ENCODE measurements at regions not wholly inside any gene's neighbourhood (a gene's known extent, or its start where the extent isn't known, plus 50 kb on each side); places are given as distances from the start of the nearest gene placed in this dataset.

DNA sequence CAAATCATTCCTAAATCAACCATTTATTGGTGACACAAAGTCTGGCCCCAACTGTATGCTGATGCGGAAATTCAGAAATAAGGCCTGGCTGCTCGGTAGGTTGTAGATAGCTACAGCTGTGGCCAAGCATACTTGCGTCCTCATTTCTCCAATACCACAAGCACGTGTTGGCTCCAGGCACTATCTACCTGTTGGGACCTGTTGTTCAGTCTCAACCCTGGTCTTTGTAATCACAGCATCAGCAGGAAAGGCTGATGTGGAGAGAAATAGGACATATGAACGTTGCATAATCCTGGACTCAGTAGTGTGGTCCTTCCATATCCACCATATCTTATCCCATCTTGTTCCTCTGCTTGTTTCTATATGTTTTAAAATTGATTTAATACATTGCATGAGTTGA is 212.6 kb downstream of the PMAIP1 start:
- no peak for ATAC-seq (replicated peaks; ENCODE audit: extremely low read depth, poor library complexity, severe bottlenecking)
- no peaks in the 10 kb centered on the region for H3K27me3 Mint-ChIP-seq
- DNase-seq (ENCODE audit: low spot score in 2 of 2), result no peak
- no peaks in the 10 kb centered on the region for H3K36me3 Mint-ChIP-seq (ENCODE audit: insufficient read depth)
- no peaks in the 10 kb centered on the region for H3K9me3 Mint-ChIP-seq
- no peak overlapping the region for H3K27ac Mint-ChIP-seq (ENCODE audit: low read depth)
- no peaks in the 10 kb centered on the region for H3K4me1 Mint-ChIP-seq
- H3K4me3 Mint-ChIP-seq, result no peak overlapping the region

DNA sequence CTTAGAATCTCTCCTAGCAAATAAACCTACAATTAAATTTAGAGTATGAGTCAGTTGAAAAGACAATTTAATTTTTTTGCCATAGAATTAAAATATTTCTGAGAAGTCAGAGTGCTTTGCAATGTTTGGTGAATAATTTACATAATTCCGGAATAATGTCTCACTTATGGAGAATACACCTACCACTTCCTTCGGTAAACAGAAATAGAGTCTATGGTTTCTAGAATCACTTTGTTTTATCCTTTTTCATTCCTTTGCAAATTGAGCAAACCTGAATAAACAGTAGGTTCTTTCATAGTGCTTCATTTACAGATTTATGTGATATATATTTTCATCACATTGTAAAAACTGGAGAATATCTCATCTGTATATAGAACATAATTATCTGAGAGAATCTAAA is 211.7 kb downstream of the PMAIP1 start:
- no peak for ATAC-seq (replicated peaks; ENCODE audit: extremely low read depth, poor library complexity, severe bottlenecking)
- H3K9me3 Mint-ChIP-seq, result no peaks in the 10 kb centered on the region

DNA sequence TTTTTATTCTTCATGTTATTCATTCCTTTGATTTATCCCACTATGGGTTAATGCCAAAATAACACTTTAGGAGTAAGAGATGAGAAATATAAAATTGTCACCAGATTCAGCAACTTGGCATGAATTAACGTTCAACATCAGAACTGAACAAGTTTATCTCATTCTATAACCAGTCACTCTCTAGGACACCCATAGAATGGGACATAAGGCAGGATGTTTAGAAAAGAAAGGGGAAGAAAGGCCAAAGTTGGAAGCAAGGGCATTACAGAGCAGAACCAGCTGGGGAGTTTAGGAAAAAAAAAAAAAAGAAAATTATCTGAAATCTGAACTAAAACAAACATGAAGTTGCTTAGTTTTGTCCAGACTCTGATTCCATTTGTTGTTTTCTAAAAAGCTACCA is 211.0 kb downstream of the PMAIP1 start:
- Mint-ChIP-seq H3K4me3 (no peak overlapping the region), H3K9me3 (no peaks in the 10 kb centered on the region), H3K27me3 (no peaks in the 10 kb centered on the region), H3K27ac (ENCODE audit: low read depth) (no peak overlapping the region), H3K4me1 (no peaks in the 10 kb centered on the region), H3K36me3 (ENCODE audit: insufficient read depth) (no peaks in the 10 kb centered on the region)
- DNase-seq (ENCODE audit: low spot score in 2 of 2) (no peak), ATAC-seq (replicated peaks; ENCODE audit: extremely low read depth, poor library complexity, severe bottlenecking) (no peak)

More for the DNA sequence above, 211.7 kb downstream of the PMAIP1 start:
- Mint-ChIP-seq H3K4me1 (no peaks in the 10 kb centered on the region), H3K27me3 (no peaks in the 10 kb centered on the region), H3K4me3 (no peak overlapping the region), H3K27ac (ENCODE audit: low read depth) (no peak overlapping the region), H3K36me3 (ENCODE audit: insufficient read depth) (no peaks in the 10 kb centered on the region)
- no peak for DNase-seq (ENCODE audit: low spot score in 2 of 2)

DNA sequence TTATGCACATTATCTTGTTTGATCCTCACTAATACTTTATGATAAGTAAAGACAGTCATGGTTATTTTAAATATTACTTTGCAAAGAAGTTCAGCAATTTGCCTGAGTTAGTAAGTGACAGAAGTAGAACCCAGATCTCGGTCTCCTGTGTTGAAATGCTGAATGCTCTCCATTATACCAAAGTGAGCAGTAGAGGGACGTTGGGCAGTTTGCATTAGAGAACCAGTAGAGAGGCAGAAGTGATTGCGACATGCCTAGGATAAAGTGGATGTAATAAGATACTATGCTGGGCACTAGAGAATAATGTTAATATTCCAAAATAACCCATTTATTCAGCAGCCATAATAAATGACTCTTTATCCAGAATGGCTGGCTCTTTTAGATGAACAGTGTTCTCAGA is 201.0 kb downstream of the PMAIP1 start:
- H3K36me3 Mint-ChIP-seq (ENCODE audit: insufficient read depth), result no peaks in the 10 kb centered on the region
- ATAC-seq (replicated peaks; ENCODE audit: extremely low read depth, poor library complexity, severe bottlenecking) (no peak), DNase-seq (ENCODE audit: low spot score in 2 of 2) (no peak)
- H3K27ac Mint-ChIP-seq (ENCODE audit: low read depth), result no peak overlapping the region
- H3K9me3 Mint-ChIP-seq, result no peaks in the 10 kb centered on the region
- no peaks in the 10 kb centered on the region for H3K27me3 Mint-ChIP-seq
- H3K4me1 Mint-ChIP-seq, result no peaks in the 10 kb centered on the region
- H3K4me3 Mint-ChIP-seq, result no peak overlapping the region

DNA sequence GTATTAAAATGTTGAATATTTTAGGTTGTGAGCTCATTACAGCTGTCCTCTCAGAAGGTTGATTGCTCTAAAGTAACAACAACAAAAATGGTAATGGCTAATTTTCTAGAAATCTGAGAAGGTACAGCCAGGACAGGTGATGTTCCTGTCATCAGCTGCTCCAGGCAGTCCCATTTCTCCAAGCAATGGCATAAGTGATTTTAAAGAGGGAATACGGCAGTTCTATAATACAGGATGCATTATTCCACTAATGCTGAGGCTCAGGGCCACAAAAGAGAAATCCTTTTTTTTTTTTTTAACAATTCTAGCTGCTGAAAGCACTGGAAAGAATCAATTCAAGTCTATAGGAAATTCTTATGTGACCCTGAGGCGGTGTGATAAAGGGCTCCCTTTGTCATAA is 199.9 kb downstream of the PMAIP1 start:
- H3K27me3 Mint-ChIP-seq, result no peaks in the 10 kb centered on the region

DNA sequence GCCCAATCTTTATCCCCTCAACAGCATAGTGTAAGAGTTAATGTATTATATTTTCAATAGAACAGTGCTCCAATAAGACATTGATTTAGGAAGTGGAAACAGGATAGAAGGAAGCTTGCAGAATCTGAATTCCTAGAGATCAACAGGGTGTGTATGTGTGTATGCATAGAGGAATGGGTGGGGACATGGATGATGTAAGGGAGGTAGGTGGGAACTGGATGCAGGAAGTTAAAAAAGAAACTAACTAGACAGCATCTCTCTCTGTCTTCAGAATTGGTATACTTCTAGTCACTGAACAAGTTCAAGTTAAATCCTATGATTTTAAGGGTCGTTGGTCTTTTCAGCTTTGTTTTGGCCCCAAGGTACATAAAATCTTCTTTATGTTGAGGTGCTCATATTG is 196.6 kb downstream of the PMAIP1 start:
- Mint-ChIP-seq H3K4me3 (no peak overlapping the region), H3K27me3 (peaks cover 9% of the 10 kb centered on the region), H3K27ac (ENCODE audit: low read depth) (no peak overlapping the region), H3K36me3 (ENCODE audit: insufficient read depth) (no peaks in the 10 kb centered on the region), H3K9me3 (peaks cover 5% of the 10 kb centered on the region), H3K4me1 (no peaks in the 10 kb centered on the region)
- ATAC-seq (replicated peaks; ENCODE audit: extremely low read depth, poor library complexity, severe bottlenecking) (no peak), DNase-seq (ENCODE audit: low spot score in 2 of 2) (no peak)

More for the DNA sequence above, 199.9 kb downstream of the PMAIP1 start:
- ATAC-seq (replicated peaks; ENCODE audit: extremely low read depth, poor library complexity, severe bottlenecking), result no peak
- Mint-ChIP-seq H3K9me3 (no peaks in the 10 kb centered on the region), H3K4me1 (no peaks in the 10 kb centered on the region), H3K4me3 (no peak overlapping the region), H3K27ac (ENCODE audit: low read depth) (no peak overlapping the region), H3K36me3 (ENCODE audit: insufficient read depth) (no peaks in the 10 kb centered on the region)
- no peak for DNase-seq (ENCODE audit: low spot score in 2 of 2)

DNA sequence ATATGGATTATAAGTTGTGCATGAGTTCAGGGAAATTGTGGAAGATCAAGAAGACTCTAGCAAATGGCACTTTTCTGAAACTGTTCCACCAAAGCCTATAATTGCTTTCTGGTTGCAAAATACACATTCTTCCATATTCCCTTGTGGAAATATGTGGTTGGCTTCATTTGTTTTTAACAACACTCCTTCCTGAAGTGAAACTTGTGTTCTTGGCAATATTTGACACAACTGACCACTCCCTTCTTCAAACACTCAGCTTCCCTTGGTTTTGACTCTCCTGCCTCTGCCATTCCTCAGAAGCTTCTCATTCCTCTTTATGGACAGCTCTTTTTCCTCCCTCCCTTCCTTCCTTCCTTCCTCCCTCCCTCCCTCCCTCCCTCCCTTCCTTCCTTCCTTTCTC is 192.3 kb downstream of the PMAIP1 start:
- Mint-ChIP-seq H3K27ac (ENCODE audit: low read depth) (no peak overlapping the region), H3K27me3 (peaks cover 9% of the 10 kb centered on the region), H3K36me3 (ENCODE audit: insufficient read depth) (no peaks in the 10 kb centered on the region), H3K4me3 (no peak overlapping the region), H3K4me1 (no peaks in the 10 kb centered on the region), H3K9me3 (peaks cover 5% of the 10 kb centered on the region)
- ATAC-seq (replicated peaks; ENCODE audit: extremely low read depth, poor library complexity, severe bottlenecking) (no peak), DNase-seq (ENCODE audit: low spot score in 2 of 2) (no peak)

DNA sequence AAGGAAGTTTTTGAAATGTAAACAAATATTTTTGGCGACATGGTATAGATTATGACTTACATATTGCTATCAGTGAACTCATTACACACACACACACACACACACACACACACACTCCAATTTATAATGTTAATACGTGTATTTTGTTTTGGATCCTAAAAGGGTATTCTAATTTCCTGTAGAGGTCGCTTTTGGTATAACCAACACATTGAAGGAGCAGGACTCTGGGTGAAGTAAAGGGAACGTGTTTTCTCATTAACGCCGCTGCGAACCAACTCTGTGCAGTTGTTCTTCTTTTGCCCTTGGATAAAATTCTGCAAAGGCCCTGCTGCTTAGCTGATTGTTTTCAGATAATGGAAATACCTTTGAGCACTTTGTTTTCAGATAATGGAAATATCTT is 190.4 kb downstream of the PMAIP1 start:
- no peak for DNase-seq (ENCODE audit: low spot score in 2 of 2)
- Mint-ChIP-seq H3K36me3 (ENCODE audit: insufficient read depth) (no peaks in the 10 kb centered on the region), H3K27me3 (peaks cover 9% of the 10 kb centered on the region), H3K9me3 (peaks cover 5% of the 10 kb centered on the region), H3K4me3 (no peak overlapping the region), H3K4me1 (no peaks in the 10 kb centered on the region), H3K27ac (ENCODE audit: low read depth) (no peak overlapping the region)
- no peak for ATAC-seq (replicated peaks; ENCODE audit: extremely low read depth, poor library complexity, severe bottlenecking)

DNA sequence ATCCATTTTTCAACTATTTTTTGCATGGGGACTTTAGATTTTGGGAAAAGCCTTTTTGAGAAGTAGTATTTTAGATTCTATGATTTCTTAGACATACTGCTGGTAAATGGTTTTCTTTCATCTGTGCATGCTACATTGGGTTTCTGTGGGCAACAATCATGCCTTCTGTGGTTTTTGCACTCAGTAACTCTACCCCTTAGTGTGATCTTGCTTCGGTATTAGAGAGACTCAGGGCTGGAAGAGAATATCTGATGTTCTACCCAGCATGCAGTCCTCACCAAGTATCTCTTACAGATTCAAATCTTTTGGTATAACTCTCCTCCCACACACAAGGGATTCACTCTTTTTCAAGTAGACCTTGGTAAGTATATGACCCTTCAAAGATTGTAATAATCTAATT is 183.0 kb downstream of the PMAIP1 start:
- Mint-ChIP-seq H3K27me3 (no peaks in the 10 kb centered on the region), H3K9me3 (no peaks in the 10 kb centered on the region), H3K4me1 (no peaks in the 10 kb centered on the region), H3K4me3 (no peak overlapping the region), H3K36me3 (ENCODE audit: insufficient read depth) (peaks cover 2% of the 10 kb centered on the region), H3K27ac (ENCODE audit: low read depth) (no peak overlapping the region)
- no peak for ATAC-seq (replicated peaks; ENCODE audit: extremely low read depth, poor library complexity, severe bottlenecking)
- no peak for DNase-seq (ENCODE audit: low spot score in 2 of 2)

DNA sequence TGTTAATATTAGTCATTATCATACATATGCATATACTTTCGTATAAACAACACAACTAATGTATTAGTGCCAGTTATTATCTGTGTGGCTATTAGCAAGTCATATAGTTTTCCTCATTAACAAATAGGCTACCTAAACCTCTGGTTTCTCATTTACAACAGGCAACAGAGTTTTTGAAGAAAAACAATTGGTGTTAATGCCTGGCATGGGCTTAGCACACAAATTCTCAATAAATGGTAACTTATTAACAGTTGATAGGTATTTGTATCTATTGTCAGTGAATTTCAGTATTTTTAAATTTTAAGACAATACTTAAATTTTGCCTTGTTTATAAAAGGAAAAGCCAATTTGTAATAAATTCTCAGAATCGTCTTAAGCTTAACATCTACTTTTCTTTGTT is 182.5 kb downstream of the PMAIP1 start:
- Mint-ChIP-seq H3K4me1 (no peaks in the 10 kb centered on the region), H3K27me3 (no peaks in the 10 kb centered on the region), H3K27ac (ENCODE audit: low read depth) (no peak overlapping the region), H3K4me3 (no peak overlapping the region), H3K36me3 (ENCODE audit: insufficient read depth) (peaks cover 2% of the 10 kb centered on the region), H3K9me3 (no peaks in the 10 kb centered on the region)
- ATAC-seq (replicated peaks; ENCODE audit: extremely low read depth, poor library complexity, severe bottlenecking) (no peak), DNase-seq (ENCODE audit: low spot score in 2 of 2) (no peak)

DNA sequence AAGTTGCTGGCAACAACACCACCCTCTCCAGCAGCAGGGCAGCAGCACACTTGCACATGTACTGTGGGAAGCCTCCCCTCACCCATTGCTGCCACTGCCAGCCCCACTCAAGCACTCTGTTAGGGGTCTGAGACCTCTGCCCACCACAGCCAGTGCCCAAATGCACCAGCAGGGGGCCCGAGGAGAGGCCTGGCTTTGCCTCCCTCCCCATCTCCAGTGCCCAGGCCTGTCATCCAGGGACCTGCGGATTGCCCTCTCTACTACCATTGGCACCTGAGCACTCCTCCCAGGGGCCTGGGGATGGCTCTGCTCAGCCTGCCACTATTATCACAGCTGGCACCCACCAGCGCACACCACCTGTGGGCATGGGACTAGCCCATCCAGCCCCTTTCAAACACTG is 175.7 kb downstream of the PMAIP1 start:
- H3K9me3 Mint-ChIP-seq, result peaks cover 8% of the 10 kb centered on the region
- peaks cover 22% of the 10 kb centered on the region for H3K27me3 Mint-ChIP-seq
- no peak overlapping the region for H3K4me3 Mint-ChIP-seq
- no peak for DNase-seq (ENCODE audit: low spot score in 2 of 2)
- H3K27ac Mint-ChIP-seq (ENCODE audit: low read depth), result no peak overlapping the region
- ATAC-seq (replicated peaks; ENCODE audit: extremely low read depth, poor library complexity, severe bottlenecking), result no peak
- no peaks in the 10 kb centered on the region for H3K4me1 Mint-ChIP-seq
- H3K36me3 Mint-ChIP-seq (ENCODE audit: insufficient read depth), result peaks cover 3% of the 10 kb centered on the region

DNA sequence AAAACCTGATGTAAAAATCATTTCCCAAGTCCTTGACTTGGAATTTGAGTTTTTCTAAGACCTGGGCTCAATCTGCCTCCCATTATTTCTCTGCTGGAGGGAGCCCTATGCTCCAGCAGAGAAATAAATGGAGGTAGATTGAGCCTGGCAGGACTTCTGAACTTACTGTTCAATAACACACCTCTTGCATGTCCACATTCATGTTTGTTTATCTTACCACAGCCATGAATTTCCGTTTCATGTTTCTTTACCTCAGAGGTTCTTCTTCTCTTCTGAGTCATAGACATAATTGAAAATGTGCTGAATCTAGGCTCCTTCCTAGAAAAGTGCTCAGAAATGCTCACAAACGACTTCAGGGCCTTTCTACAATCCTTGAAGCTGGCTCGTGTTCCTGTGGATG is 170.8 kb downstream of the PMAIP1 start:
- no peak for DNase-seq (ENCODE audit: low spot score in 2 of 2)
- Mint-ChIP-seq H3K4me3 (no peak overlapping the region), H3K27ac (ENCODE audit: low read depth) (no peak overlapping the region), H3K9me3 (no peaks in the 10 kb centered on the region), H3K27me3 (peaks cover 10% of the 10 kb centered on the region), H3K36me3 (ENCODE audit: insufficient read depth) (no peaks in the 10 kb centered on the region), H3K4me1 (no peaks in the 10 kb centered on the region)
- no peak for ATAC-seq (replicated peaks; ENCODE audit: extremely low read depth, poor library complexity, severe bottlenecking)

DNA sequence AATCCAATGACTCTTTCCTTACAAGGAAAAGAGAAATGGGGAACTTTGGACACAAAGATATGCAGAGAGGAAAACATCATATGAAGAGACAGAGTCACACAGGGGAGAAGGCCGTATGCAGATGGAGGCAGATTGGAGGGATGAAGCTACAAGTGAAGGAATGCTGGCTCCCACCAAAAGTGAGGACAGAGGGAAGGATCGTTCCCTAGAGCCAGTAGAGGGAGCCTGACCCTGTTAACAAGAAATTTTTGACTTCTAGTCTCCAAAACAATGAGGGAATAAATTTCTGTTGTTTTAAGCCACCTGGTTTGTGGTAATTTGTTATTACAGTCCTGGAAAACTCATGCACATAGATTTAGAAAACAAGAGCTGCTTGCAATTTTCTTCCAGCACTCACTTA is 169.3 kb downstream of the PMAIP1 start:
- H3K27me3 Mint-ChIP-seq, result peaks cover 2% of the 10 kb centered on the region
- no peaks in the 10 kb centered on the region for H3K36me3 Mint-ChIP-seq (ENCODE audit: insufficient read depth)
- no peak for ATAC-seq (replicated peaks; ENCODE audit: extremely low read depth, poor library complexity, severe bottlenecking)
- H3K4me1 Mint-ChIP-seq, result no peaks in the 10 kb centered on the region
- H3K27ac Mint-ChIP-seq (ENCODE audit: low read depth), result no peak overlapping the region
- H3K9me3 Mint-ChIP-seq, result no peaks in the 10 kb centered on the region
- H3K4me3 Mint-ChIP-seq, result no peak overlapping the region
- no peak for DNase-seq (ENCODE audit: low spot score in 2 of 2)
